ENCODE measurements at regions not wholly inside any gene's neighbourhood (a gene's known extent, or its start where the extent isn't known, plus 50 kb on each side); places are given as distances from the start of the nearest gene placed in this dataset.

DNA sequence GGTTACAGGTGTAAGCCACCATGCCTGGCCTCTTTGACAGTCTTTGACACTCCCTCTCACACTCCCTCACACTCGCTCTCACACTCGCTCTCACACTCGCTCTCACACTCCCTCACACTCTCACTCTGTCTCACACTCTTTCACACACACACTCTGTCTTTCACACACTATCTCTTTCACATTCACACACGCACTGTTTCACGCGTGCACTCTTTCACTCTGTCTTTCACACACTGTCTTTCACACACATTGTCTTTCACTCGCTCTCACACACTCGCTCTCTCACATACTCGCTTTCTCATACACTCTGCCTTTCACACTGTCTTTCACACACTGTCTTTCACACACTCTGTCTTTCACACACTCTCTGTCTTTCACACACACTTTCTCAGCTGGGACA lies 167.1 kb upstream of the CXCL13 start:
- TF ChIP-seq, protein P1, sequence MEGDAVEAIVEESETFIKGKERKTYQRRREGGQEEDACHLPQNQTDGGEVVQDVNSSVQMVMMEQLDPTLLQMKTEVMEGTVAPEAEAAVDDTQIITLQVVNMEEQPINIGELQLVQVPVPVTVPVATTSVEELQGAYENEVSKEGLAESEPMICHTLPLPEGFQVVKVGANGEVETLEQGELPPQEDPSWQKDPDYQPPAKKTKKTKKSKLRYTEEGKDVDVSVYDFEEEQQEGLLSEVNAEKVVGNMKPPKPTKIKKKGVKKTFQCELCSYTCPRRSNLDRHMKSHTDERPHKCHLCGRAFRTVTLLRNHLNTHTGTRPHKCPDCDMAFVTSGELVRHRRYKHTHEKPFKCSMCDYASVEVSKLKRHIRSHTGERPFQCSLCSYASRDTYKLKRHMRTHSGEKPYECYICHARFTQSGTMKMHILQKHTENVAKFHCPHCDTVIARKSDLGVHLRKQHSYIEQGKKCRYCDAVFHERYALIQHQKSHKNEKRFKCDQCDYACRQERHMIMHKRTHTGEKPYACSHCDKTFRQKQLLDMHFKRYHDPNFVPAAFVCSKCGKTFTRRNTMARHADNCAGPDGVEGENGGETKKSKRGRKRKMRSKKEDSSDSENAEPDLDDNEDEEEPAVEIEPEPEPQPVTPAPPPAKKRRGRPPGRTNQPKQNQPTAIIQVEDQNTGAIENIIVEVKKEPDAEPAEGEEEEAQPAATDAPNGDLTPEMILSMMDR (IDR thresholded peaks at IDR 0.05), result no peak
- no peak for TF ChIP-seq POLR2AphosphoS5 (IDR thresholded peaks at IDR 0.05; ENCODE audit: insufficient read depth in 1 of 2, low read depth in 1 of 2)
- TF ChIP-seq POLR2A (IDR thresholded peaks at IDR 0.05), result no peak

Data from vagina (tissue), 2 donors.